DMS 273 (cell line): ENCODE measurements at regions not wholly inside any gene's neighbourhood (a gene's known extent, or its start where the extent isn't known, plus 50 kb on each side); places are given as distances from the start of the nearest gene placed in this dataset.

Source experiments
- DNase-seq: peaks from one replicate; lab custom pipeline; 2025; ENCODE audit not compliant: unreplicated experiment; lab: John Stamatoyannopoulos, UW

- DNase-seq, result no peak
Observed at GRCh38 chr6:105966481-105966880, 119.7 kb upstream of the PRDM1 start.

- no peak for DNase-seq
Observed at GRCh38 chr6:105964979-105965760, 121.0 kb upstream of the PRDM1 start.

GRCh38 chr6:105954148-105954547 lies 132.0 kb upstream of the PRDM1 start:
- DNase-seq, result no peak

DNA sequence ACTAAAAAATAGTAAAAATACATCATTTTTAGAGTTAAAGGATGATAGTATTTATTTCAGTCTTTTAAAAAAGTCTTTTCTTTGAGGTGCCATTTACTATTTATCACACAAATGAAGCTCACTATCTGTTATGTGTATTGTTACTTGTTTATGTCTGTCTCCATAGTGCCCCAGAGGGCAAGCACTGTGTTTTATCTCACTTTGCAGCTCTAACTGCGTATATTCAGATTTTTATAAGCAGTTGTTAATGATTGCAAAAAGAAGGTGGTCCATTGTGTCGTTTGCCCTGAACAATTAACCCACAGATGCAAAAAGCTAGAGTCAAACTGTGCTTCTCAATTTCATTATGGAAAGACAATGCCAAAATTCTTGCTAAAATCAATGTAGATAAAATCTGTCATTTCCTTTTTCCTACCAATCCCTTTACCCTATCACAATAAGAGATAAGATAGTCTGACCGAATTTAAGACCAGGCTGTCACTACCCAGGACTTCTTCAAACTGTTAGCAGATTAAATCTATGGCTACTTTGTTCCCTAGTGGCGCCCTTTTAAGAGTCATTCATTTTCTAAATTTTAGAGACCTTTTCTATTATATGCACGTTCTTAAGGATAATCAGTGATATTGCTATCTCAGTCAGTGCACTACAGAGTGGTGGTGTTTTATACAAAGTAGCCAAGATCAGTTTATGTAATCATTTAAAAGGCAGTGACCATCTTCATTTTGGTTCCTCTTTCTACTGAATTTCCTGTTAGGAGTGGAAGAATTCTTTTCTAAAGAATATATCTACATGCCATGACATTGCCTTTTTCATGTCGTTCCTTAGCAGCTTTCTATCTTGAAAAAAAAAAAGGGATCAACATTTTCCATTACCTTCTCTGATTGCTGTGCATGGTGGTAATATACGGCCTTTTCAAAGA lies 133.1 kb upstream of the PRDM1 start:
- no peak for DNase-seq

DNA sequence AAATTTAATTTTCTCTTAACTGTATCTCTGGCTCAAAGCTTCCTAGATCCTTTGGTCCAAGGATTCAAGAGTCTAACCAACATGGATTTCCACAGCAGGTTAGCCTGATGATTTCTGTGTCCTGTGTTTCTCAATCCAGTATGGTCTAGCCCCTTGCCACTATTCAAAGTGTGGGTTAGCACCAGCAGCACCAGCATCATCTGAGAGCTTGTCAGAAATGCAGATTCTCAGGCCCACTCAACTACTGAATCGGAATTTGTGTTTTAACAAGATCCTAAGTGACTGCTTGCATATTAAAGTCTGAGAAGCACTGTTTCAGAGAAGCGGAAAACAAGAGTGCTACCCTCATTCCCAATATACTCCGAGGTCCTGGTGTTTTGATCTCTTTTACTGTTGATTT lies 133.8 kb upstream of the PRDM1 start:
- DNase-seq, result no peak

- DNase-seq, result no peak
Observed at GRCh38 chr6:105951322-105951721, 134.8 kb upstream of the PRDM1 start.

DNA sequence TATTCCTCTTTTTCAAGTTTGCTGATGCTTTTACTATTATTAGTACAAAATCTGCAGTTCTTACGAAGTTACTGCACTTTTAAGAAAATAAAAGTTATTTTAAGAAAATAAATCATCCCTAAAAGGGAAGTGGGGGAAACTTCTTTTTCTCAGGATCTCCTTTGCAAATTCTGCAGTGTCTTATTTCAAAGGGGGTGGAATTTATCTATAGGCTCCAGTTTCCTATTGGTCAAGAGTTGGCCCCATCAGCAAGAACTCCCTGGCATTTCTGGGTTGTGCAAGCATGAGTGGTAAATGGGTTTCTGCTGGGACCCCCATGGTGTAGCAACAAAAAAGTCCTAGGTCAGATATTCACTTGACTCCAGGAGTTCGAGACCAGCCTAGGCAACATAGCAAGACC lies 136.3 kb upstream of the PRDM1 start:
- no peak for DNase-seq

- no peak for DNase-seq
Observed at GRCh38 chr6:105943514-105943913, 142.6 kb upstream of the PRDM1 start.

DNA sequence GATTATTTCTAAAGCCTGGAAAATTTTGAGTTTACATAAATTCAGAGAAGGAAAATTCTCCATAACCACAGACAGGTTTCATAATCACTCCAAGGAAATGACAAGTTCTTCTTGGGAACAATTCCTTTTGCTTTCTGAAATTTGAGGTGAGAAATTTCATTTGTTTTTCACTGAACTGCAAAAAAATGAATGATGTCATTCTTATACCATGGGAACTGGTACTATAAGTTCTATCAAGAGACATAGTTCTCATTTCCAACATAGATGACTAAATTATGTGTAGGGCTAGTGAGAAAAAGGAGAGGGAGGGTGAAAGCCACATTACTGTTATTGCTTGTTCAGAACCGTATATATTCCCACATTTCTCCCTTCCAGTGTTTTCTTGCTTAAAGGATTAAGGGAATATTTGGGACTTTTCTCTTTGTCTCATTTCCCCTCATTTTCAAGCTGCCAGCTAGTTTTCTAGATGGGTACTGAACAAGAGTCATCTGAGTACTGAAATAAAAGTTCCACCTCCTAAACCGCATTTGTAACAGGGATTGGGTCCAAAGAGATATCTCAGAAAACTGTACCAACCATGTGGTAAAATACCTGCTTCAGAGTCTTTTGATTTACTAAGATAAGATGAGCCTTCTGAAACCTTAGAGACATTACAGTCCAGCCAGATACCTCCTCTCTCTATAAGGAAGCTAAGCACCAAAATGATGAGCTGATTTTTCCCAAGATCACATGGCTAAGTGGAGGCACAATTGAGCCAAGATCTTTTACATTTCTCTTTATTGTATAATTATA lies 144.3 kb upstream of the PRDM1 start:
- DNase-seq, result no peak

GRCh38 chr6:105940990-105941389 lies 145.1 kb upstream of the PRDM1 start:
- DNase-seq, result no peak

DNA sequence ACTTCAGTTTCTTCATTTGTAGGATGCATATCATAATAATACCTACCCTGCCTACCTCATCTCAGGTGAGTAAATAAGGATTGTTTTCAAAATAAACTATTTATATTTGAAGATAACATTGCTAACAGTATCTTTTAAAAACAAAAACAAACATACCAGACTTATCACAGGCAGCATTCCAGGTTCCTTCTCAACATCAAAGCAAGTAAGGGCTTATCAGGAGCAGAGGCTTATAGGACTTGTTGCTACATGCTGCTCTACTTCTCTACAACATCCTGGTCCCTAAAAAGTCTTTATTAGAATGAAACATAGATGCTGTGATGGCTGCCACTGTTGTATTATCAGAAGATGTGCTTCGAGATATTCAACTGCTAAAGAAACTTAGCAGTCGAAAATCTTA lies 149.2 kb upstream of the PRDM1 start:
- DNase-seq, result no peak

DNA sequence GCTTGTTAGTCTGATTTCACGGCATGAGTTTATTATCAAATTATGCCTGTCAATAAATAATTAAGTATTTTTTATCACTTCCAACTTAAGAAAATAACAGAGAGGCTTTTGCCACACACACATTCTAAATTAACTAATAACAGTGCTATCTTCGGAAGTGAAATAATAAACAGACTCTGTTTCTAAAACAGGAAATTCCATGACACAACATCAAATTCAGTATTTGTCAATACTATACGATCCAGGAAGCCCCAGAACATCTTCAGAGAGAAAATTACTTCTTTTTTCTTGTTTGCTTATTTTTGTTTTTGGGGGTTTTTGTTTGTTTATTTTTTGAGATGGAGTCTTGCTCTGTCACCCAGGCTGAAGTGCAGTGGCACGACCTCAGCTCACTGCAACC lies 150.7 kb upstream of the PRDM1 start:
- no peak for DNase-seq

DNA sequence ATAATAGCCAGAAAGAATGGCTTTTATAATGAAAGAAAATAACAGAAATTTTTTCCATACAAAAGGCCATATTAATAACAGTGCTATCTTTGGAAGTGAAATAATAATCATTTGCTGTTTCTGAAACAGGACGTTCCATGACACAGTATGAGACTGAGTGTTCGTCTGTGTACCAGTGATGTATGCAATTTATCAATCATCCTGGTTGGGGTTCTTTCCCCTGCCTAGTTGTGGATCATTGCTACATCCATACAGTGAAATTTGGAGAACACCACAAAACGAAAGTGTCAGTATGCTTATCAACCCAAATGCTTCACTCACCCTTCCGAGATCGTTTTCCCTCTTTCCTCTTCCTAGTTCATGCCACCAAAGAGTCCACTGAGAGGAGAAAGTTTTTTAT lies 151.4 kb upstream of the PRDM1 start:
- DNase-seq, result no peak

DNA sequence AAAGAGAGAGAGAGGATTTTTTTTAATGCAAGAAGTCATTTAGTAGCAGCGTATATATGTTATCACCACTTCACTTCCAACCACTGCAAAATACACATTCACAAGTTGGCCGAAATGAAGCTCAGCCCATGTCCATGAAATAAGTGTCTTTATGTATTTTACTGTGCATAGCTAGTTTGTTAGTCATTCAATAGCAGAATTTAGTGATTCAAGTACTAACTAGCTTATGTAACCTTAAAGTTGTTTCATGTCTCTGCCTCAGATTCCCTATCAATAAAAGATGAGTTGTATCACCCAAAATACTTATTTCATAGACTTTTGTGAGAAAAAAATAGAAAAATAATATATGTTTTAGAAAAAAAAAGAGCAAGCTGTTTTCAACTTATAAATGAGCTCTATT lies 153.7 kb upstream of the PRDM1 start:
- no peak for DNase-seq

- no peak for DNase-seq
Observed at GRCh38 chr6:105929626-105930025, 156.5 kb upstream of the PRDM1 start.

DNA sequence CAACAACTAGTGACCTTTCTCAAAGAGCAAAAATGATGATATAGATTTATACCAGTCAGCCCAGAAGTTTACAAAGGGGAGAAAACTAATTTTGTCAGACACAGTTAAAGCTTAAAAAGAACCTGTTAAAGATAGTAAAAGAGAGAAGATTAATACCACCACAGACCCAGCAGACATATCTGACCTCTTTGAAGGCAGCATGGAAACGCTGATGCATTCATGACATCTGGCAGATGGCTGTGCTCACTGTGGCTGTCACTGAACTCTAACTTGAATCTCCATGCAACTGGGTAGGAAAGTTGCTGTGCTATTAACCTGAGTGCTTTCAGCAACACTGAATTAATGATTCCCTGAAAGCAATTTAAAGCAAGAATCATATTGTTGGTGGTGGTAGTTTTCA lies 159.8 kb upstream of the PRDM1 start:
- peak; percentile 30 for DNase-seq

GRCh38 chr6:105925706-105926105 lies 160.4 kb upstream of the PRDM1 start:
- DNase-seq, result no peak

- DNase-seq, result no peak
Observed at GRCh38 chr6:105921781-105922180, 164.4 kb upstream of the PRDM1 start.

- DNase-seq, result no peak
Observed at GRCh38 chr6:105920071-105920470, 166.1 kb upstream of the PRDM1 start.

- DNase-seq, result no peak
Observed at GRCh38 chr6:105917038-105917695, 169.0 kb upstream of the PRDM1 start.

DNA sequence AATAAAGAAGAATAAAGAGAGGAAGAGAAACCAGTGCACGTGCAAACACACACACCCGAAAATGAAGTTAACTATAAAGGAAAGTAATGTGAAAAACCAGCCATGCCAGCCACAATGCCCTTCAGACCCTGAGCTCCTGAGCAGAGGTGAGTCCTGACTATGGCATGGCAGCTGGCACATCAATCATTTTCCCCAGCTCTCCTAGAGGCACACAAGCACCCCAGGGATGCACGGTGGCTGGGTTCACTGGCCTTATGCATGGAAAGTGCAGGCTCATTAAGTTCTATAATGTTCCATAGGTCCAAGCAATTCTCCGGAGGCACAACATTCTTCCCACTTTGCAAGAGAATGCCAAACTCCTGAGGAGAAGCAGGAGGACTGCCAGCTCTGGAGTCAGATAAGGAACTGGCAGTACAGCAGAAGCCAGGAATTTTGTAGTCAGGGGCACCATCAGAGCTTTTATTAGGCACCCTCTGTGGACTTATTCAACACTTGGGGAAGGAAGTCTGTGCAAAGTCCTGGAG lies 175.0 kb upstream of the PRDM1 start:
- DNase-seq, result peak; percentile 43
